ENCODE measurements at regions not wholly inside any gene's neighbourhood (a gene's known extent, or its start where the extent isn't known, plus 50 kb on each side); places are given as distances from the start of the nearest gene placed in this dataset.

GRCh38 chr7:156024201-156024600 lies 211.9 kb upstream of the SHH start:
- Histone ChIP-seq H3K9ac (ENCODE audit: insufficient read depth, low read length) (no peak overlapping the region), H3K4me3 (replicated peaks in 1 of 4; ENCODE audit: control extremely low read depth in 1 of 4, insufficient read depth in 1 of 4, low read depth in 3 of 4, low read length in 4 of 4) (no peak overlapping the region), H3K4me1 (ENCODE audit: control insufficient read depth, extremely low read depth, insufficient read depth, low read length) (no peaks in the 10 kb centered on the region), H4K20me1 (ENCODE audit: control insufficient read depth, extremely low read depth, insufficient read depth, low read length) (no peaks in the 10 kb centered on the region), H2AFZ (ENCODE audit: low read length) (no peak overlapping the region), H3K36me3 (ENCODE audit: control insufficient read depth, insufficient read depth, low read length) (no peaks in the 10 kb centered on the region), H3K79me2 (ENCODE audit: control insufficient read depth, insufficient read depth, low read length) (no peaks in the 10 kb centered on the region), H3K9me3 (ENCODE audit: control insufficient read depth, insufficient read depth, low read depth, low read length) (no peaks in the 10 kb centered on the region), H3K27ac (ENCODE audit: insufficient read depth, low read length) (no peak overlapping the region), H3K27me3 (ENCODE audit: control insufficient read depth, insufficient read depth, low read length) (no peaks in the 10 kb centered on the region), H3K4me2 (ENCODE audit: extremely low read depth, insufficient read depth, low read length) (no peak overlapping the region)
- TF ChIP-seq EZH2 (IDR thresholded peaks at IDR 0.05; ENCODE audit: low read length, missing control alignments) (no peak), CTCF (conservative IDR thresholded peaks at IDR 0.05 in 1 of 2, IDR thresholded peaks at IDR 0.05 in 1 of 2; ENCODE audit: low read depth in 1 of 2, low read length in 2 of 2) (no peak)
- DNase-seq (ENCODE audit: low read depth in 2 of 2), result no peak

GRCh38 chr7:156022483-156023459 lies 210.5 kb upstream of the SHH start:
- no peaks in the 10 kb centered on the region for H3K27me3 ChIP-seq (ENCODE audit: control insufficient read depth, insufficient read depth, low read length)
- no peak overlapping the region for H3K4me3 ChIP-seq (replicated peaks in 1 of 4; ENCODE audit: control extremely low read depth in 1 of 4, insufficient read depth in 1 of 4, low read depth in 3 of 4, low read length in 4 of 4)
- no peak overlapping the region for H3K9ac ChIP-seq (ENCODE audit: insufficient read depth, low read length)
- H3K79me2 ChIP-seq (ENCODE audit: control insufficient read depth, insufficient read depth, low read length), result no peaks in the 10 kb centered on the region
- DNase-seq (ENCODE audit: low read depth in 2 of 2), result no peak
- H3K27ac ChIP-seq (ENCODE audit: insufficient read depth, low read length), result no peak overlapping the region
- no peak overlapping the region for H3K4me2 ChIP-seq (ENCODE audit: extremely low read depth, insufficient read depth, low read length)
- no peaks in the 10 kb centered on the region for H3K36me3 ChIP-seq (ENCODE audit: control insufficient read depth, insufficient read depth, low read length)
- H3K4me1 ChIP-seq (ENCODE audit: control insufficient read depth, extremely low read depth, insufficient read depth, low read length), result no peaks in the 10 kb centered on the region
- no peak overlapping the region for H2AFZ ChIP-seq (ENCODE audit: low read length)
- no peaks in the 10 kb centered on the region for H4K20me1 ChIP-seq (ENCODE audit: control insufficient read depth, extremely low read depth, insufficient read depth, low read length)
- TF ChIP-seq EZH2 (IDR thresholded peaks at IDR 0.05; ENCODE audit: low read length, missing control alignments) (no peak), CTCF (conservative IDR thresholded peaks at IDR 0.05 in 1 of 2, IDR thresholded peaks at IDR 0.05 in 1 of 2; ENCODE audit: low read depth in 1 of 2, low read length in 2 of 2) (no peak)
- no peaks in the 10 kb centered on the region for H3K9me3 ChIP-seq (ENCODE audit: control insufficient read depth, insufficient read depth, low read depth, low read length)

GRCh38 chr7:156021471-156021870 lies 209.2 kb upstream of the SHH start:
- Histone ChIP-seq H3K9me3 (ENCODE audit: control insufficient read depth, insufficient read depth, low read depth, low read length) (no peaks in the 10 kb centered on the region), H3K27ac (ENCODE audit: insufficient read depth, low read length) (no peak overlapping the region), H4K20me1 (ENCODE audit: control insufficient read depth, extremely low read depth, insufficient read depth, low read length) (no peaks in the 10 kb centered on the region), H3K4me3 (replicated peaks in 1 of 4; ENCODE audit: control extremely low read depth in 1 of 4, insufficient read depth in 1 of 4, low read depth in 3 of 4, low read length in 4 of 4) (no peak overlapping the region), H3K36me3 (ENCODE audit: control insufficient read depth, insufficient read depth, low read length) (no peaks in the 10 kb centered on the region), H3K27me3 (ENCODE audit: control insufficient read depth, insufficient read depth, low read length) (no peaks in the 10 kb centered on the region), H3K9ac (ENCODE audit: insufficient read depth, low read length) (no peak overlapping the region), H3K4me1 (ENCODE audit: control insufficient read depth, extremely low read depth, insufficient read depth, low read length) (no peaks in the 10 kb centered on the region), H2AFZ (ENCODE audit: low read length) (no peak overlapping the region), H3K79me2 (ENCODE audit: control insufficient read depth, insufficient read depth, low read length) (no peaks in the 10 kb centered on the region), H3K4me2 (ENCODE audit: extremely low read depth, insufficient read depth, low read length) (no peak overlapping the region)
- no peak for TF ChIP-seq CTCF (conservative IDR thresholded peaks at IDR 0.05 in 1 of 2, IDR thresholded peaks at IDR 0.05 in 1 of 2; ENCODE audit: low read depth in 1 of 2, low read length in 2 of 2)
- TF ChIP-seq EZH2 (IDR thresholded peaks at IDR 0.05; ENCODE audit: low read length, missing control alignments), result no peak
- DNase-seq (ENCODE audit: low read depth in 2 of 2), result no peak
